ENCODE measurements at regions not wholly inside any gene's neighbourhood (a gene's known extent, or its start where the extent isn't known, plus 50 kb on each side); places are given as distances from the start of the nearest gene placed in this dataset.
"Not testable (repeated sequence)": the region's sequence is repeated elsewhere in the genome, so short reads cannot be mapped to it uniquely, and the experiment has no call there.

- not testable (repeated sequence) for TF ChIP-seq CTCF, ZNF580 (tag by site-specific recombination; IDR thresholded peaks at IDR 0.05)
Observed at GRCh38 chr21:10392301-10392700, 129.1 kb upstream of the TPTE start.
